WERI-Rb-1 (cell line): ENCODE measurements at regions not wholly inside any gene's neighbourhood (a gene's known extent, or its start where the extent isn't known, plus 50 kb on each side); places are given as distances from the start of the nearest gene placed in this dataset.
"Not testable (repeated sequence)": the region's sequence is repeated elsewhere in the genome, so short reads cannot be mapped to it uniquely, and the experiment has no call there.

ENCODE experiments used
- DNase-seq: peaks from one replicate; pipeline ENCODE4 v3.0.0-alpha.2; 2020
- H3K27ac ChIP-seq: fragments of 250-450 bp; sonication (Bioruptor Pico); 2 replicates; pipeline ENCODE4 v1.5.1; 2020; ENCODE audit warnings: mild to moderate bottlenecking, moderate library complexity
- H3K27me3 ChIP-seq: fragments of 250-450 bp; sonication (Bioruptor Pico); 2 replicates; pipeline ENCODE4 v1.5.1; 2021; ENCODE audit warnings: mild to moderate bottlenecking, low read depth, moderate library complexity; ENCODE audit not compliant: insufficient read depth, severe bottlenecking
- H3K36me3 ChIP-seq: fragments of 250-450 bp; sonication (Bioruptor Pico); 2 replicates; pipeline ENCODE4 v1.5.1; 2020; ENCODE audit warnings: mild to moderate bottlenecking, moderate library complexity
- H3K4me3 ChIP-seq: 2 replicates; pipeline ENCODE4 v1.5.1; 2011; ENCODE audit warnings: low read depth, mild to moderate bottlenecking, control low read depth, low read length
- H3K9me3 ChIP-seq: fragments of 250-450 bp; sonication (Bioruptor Pico); 2 replicates; pipeline ENCODE4 v1.5.1; 2021; ENCODE audit warnings: mild to moderate bottlenecking, moderate library complexity; ENCODE audit not compliant: severe bottlenecking
- TF ChIP-seq, protein P1 (sequence below): IDR thresholded peaks from 2 replicates; pipeline ENCODE4 v1.5.1; 2011; ENCODE audit warnings: low read depth, mild to moderate bottlenecking, control low read depth, inconsistent platforms, low read length

- Histone ChIP-seq H3K36me3 (no peaks in the 10 kb centered on the region), H3K27me3 (no peaks in the 10 kb centered on the region), H3K27ac (no peak overlapping the region), H3K4me3 (no peak overlapping the region), H3K9me3 (peaks cover 12% of the 10 kb centered on the region)
- peak; percentile 26 for DNase-seq
- TF ChIP-seq, protein P1, sequence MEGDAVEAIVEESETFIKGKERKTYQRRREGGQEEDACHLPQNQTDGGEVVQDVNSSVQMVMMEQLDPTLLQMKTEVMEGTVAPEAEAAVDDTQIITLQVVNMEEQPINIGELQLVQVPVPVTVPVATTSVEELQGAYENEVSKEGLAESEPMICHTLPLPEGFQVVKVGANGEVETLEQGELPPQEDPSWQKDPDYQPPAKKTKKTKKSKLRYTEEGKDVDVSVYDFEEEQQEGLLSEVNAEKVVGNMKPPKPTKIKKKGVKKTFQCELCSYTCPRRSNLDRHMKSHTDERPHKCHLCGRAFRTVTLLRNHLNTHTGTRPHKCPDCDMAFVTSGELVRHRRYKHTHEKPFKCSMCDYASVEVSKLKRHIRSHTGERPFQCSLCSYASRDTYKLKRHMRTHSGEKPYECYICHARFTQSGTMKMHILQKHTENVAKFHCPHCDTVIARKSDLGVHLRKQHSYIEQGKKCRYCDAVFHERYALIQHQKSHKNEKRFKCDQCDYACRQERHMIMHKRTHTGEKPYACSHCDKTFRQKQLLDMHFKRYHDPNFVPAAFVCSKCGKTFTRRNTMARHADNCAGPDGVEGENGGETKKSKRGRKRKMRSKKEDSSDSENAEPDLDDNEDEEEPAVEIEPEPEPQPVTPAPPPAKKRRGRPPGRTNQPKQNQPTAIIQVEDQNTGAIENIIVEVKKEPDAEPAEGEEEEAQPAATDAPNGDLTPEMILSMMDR, result peak; percentile 64
Observed at GRCh38 chr4:151489462-151490203, 80.7 kb downstream of the FHIP1A start.

DNA sequence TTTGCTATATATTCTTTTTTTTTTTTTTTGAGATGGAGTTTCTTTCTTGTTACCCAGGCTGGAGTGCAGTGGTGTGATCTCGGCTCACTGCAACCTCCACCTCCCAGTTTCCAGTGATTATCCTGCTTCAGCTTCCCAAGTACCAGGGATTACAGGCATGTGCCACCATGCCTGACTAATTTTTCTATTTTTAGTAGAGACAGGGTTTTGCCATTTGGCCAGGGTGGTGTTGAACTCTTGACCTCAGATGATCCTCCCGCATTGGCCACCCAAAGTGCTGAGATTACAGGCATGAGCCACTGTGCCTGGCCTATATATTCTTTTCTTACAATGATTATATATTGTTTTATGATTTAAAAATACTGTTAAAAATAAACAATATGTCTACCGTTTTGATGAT, 86.6 kb downstream of the FHIP1A start:
- H3K4me3 ChIP-seq, H3K27me3 ChIP-seq, H3K36me3 ChIP-seq: not testable (repeated sequence)
- peaks cover 18% of the 10 kb centered on the region for H3K9me3 ChIP-seq
- H3K27ac ChIP-seq, result peak overlapping the region; percentile 21
- peak; percentile 83 for DNase-seq

GRCh38 chr4:151511548-151511947, 102.6 kb downstream of the FHIP1A start:
- H3K4me3 ChIP-seq, H3K27me3 ChIP-seq, H3K36me3 ChIP-seq, H3K27ac ChIP-seq, H3K9me3 ChIP-seq, DNase-seq: not testable (repeated sequence)

GRCh38 chr4:151517896-151518295, 108.9 kb downstream of the FHIP1A start:
- no peak for DNase-seq
- Histone ChIP-seq H3K27ac (no peak overlapping the region), H3K27me3 (no peaks in the 10 kb centered on the region), H3K4me3 (no peak overlapping the region), H3K36me3 (no peaks in the 10 kb centered on the region), H3K9me3 (no peaks in the 10 kb centered on the region)
- TF ChIP-seq, protein P1, result no peak

DNA sequence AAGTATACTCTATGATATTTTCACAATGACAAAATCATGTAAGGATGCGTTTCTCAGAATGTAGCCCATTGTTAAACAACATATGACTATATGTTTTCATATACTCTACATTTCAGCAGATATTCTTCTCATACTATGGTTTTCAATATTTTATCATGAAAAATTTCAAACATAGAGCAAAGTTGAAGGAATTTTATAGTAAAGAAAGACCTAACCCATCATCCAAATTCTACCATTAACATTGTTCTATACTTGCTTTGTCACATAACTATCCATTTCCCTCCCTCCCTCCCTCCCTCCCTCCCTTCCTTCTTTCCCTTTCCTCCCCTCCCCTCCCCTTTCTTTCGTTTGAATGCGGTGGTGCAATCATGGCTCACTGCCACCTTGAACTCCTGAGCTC, 109.4 kb downstream of the FHIP1A start:
- Histone ChIP-seq H3K27ac (no peak overlapping the region), H3K9me3 (no peaks in the 10 kb centered on the region), H3K4me3 (no peak overlapping the region), H3K36me3 (no peaks in the 10 kb centered on the region), H3K27me3 (no peaks in the 10 kb centered on the region)
- DNase-seq, result no peak
- TF ChIP-seq, protein P1, result no peak

DNA sequence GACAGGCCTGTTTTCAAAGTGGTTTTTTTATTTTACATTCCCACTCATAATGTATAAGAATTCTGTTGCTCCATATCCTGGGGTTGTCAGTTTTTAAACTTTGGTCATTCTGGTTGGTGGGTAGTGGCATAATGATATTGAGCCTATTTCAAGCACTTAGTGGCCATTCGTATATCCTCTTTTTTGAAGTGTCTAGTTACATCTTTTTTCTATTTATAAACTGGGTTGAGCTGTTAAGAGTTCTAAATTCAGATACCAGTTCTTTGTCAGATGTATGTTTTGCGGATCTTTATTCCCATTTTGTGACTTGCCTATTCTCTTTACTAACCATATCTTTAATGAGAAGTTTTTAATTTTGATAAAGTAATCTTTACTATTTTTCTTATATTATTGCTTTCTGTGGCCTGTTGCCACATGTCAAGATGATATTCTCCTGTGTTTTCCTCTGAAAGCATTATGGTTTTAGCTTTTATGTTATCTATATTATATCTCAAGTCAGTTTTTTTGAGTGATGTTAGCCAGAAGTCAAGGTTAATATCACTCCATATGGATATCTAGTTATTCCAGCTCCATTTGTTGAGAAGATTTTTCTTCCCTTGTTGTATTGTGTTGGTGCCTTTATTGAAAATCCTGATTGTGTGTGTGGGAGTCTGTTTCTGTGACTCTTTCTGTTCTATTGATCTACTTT, 110.9 kb downstream of the FHIP1A start:
- no peaks in the 10 kb centered on the region for H3K36me3 ChIP-seq
- no peak overlapping the region for H3K4me3 ChIP-seq
- TF ChIP-seq, protein P1, result no peak
- DNase-seq, result no peak
- H3K27me3 ChIP-seq, result no peaks in the 10 kb centered on the region
- no peak overlapping the region for H3K27ac ChIP-seq
- no peaks in the 10 kb centered on the region for H3K9me3 ChIP-seq
